OCI-LY3 (cell line): ENCODE measurements at regions not wholly inside any gene's neighbourhood (a gene's known extent, or its start where the extent isn't known, plus 50 kb on each side); places are given as distances from the start of the nearest gene placed in this dataset.
"Not testable (repeated sequence)": the region's sequence is repeated elsewhere in the genome, so short reads cannot be mapped to it uniquely, and the experiment has no call there.

Source experiments
- H2AFZ ChIP-seq: fragments of 200-600, 300-600 bp; shearing (Covaris generic); 2 replicates; pipeline ENCODE4 v1.6.0; 2014; ENCODE audit warnings: antibody characterized with exemption, low read depth, low read length
- H3K27ac ChIP-seq: fragments of 200-600, 300-600 bp; sonication (generic); 2 replicates; pipeline ENCODE4 v1.5.1; 2014; ENCODE audit warnings: mild to moderate bottlenecking, low read length, moderate library complexity, mixed read lengths
- H3K27me3 ChIP-seq: fragments of 200-600, 300-600 bp; sonication (generic); 2 replicates; pipeline ENCODE4 v1.6.1; 2014; ENCODE audit warnings: low read depth, low read length, mixed read lengths
- H3K36me3 ChIP-seq: fragments of 200-600, 300-600 bp; sonication (generic); replicated peaks from 2 replicates; pipeline ENCODE3; 2014; ENCODE audit warnings: low read depth, low read length, mixed read lengths
- H3K4me1 ChIP-seq: fragments of 300-600, 200-600 bp; sonication (generic); 2 replicates; pipeline ENCODE4 v1.6.1; 2014; ENCODE audit warnings: low read length, mixed read lengths
- H3K4me2 ChIP-seq: fragments of 200-600, 300-600 bp; sonication (generic); 2 replicates; pipeline ENCODE4 v1.6.1; 2014; ENCODE audit warnings: low read length, mixed read lengths
- H3K4me3 ChIP-seq: fragments of 300-600, 200-600 bp; sonication (generic); 2 replicates; pipeline ENCODE4 v1.5.1; 2014; ENCODE audit warnings: antibody characterized with exemption, mild to moderate bottlenecking, low read length, moderate library complexity
- H3K79me2 ChIP-seq: fragments of 300-600, 200-600 bp; shearing (Covaris generic); 2 replicates; pipeline ENCODE4 v1.6.1; 2014; ENCODE audit warnings: mild to moderate bottlenecking, low read length, mixed read lengths
- H3K9ac ChIP-seq: fragments of 300-600, 200-600 bp; shearing (Covaris generic); 2 replicates; pipeline ENCODE4 v1.6.0; 2014; ENCODE audit warnings: mild to moderate bottlenecking, low read length, moderate library complexity
- H3K9me3 ChIP-seq: fragments of 200-600, 300-600 bp; shearing (Covaris generic); 2 replicates; pipeline ENCODE4 v1.6.1; 2014; ENCODE audit warnings: low read length, mixed read lengths; ENCODE audit not compliant: insufficient read depth
- H4K20me1 ChIP-seq: fragments of 200-600, 300-600 bp; sonication (generic); 2 replicates; pipeline ENCODE4 v1.6.1; 2016; ENCODE audit warnings: low read length, mixed read lengths; ENCODE audit not compliant: insufficient read depth
- EZH2phosphoT487 ChIP-seq: fragments of 200-600 bp; shearing (Covaris generic); IDR thresholded peaks from 2 replicates; pipeline ENCODE4 v1.6.1; 2018; ENCODE audit warnings: antibody characterized with exemption, mixed run types, low read depth
- TF ChIP-seq, protein P1 (sequence below): fragments of 200-600, 300-600 bp; sonication (generic); IDR thresholded peaks from 2 replicates; pipeline ENCODE4 v1.5.1; 2014; ENCODE audit warnings: antibody characterized with exemption, low read length, low read depth

DNA sequence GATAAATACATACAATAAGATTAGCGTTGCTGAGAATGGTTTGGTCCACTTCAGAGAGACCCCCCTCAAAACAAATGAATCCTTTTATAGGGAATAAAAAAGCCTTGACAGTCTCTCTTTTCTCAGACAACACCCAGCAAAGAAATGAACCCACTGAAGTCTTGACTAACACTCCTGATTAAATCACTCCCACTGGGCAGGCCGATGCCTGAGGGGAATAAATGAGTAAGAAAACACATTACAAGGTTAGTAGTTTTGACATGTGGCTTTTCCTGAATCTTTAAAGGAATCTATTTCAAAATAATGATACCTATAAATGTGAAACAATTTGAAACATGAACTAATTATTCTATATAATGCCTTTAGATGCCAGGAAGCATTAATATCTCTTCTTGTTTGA is 146.9 kb upstream of the POGK start:
- H3K36me3 ChIP-seq = no peaks in the 10 kb centered on the region
- no peak overlapping the region for H3K4me2 ChIP-seq
- no peaks in the 10 kb centered on the region for H4K20me1 ChIP-seq
- H3K79me2 ChIP-seq = no peaks in the 10 kb centered on the region
- H3K27ac ChIP-seq = no peak overlapping the region
- no peaks in the 10 kb centered on the region for H3K4me1 ChIP-seq
- no peak for TF ChIP-seq EZH2phosphoT487
- TF ChIP-seq, protein P1, sequence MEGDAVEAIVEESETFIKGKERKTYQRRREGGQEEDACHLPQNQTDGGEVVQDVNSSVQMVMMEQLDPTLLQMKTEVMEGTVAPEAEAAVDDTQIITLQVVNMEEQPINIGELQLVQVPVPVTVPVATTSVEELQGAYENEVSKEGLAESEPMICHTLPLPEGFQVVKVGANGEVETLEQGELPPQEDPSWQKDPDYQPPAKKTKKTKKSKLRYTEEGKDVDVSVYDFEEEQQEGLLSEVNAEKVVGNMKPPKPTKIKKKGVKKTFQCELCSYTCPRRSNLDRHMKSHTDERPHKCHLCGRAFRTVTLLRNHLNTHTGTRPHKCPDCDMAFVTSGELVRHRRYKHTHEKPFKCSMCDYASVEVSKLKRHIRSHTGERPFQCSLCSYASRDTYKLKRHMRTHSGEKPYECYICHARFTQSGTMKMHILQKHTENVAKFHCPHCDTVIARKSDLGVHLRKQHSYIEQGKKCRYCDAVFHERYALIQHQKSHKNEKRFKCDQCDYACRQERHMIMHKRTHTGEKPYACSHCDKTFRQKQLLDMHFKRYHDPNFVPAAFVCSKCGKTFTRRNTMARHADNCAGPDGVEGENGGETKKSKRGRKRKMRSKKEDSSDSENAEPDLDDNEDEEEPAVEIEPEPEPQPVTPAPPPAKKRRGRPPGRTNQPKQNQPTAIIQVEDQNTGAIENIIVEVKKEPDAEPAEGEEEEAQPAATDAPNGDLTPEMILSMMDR = no peak
- no peak overlapping the region for H3K4me3 ChIP-seq
- no peak overlapping the region for H2AFZ ChIP-seq
- peaks cover 14% of the 10 kb centered on the region for H3K27me3 ChIP-seq
- H3K9me3 ChIP-seq = no peaks in the 10 kb centered on the region
- H3K9ac ChIP-seq = no peak overlapping the region

DNA sequence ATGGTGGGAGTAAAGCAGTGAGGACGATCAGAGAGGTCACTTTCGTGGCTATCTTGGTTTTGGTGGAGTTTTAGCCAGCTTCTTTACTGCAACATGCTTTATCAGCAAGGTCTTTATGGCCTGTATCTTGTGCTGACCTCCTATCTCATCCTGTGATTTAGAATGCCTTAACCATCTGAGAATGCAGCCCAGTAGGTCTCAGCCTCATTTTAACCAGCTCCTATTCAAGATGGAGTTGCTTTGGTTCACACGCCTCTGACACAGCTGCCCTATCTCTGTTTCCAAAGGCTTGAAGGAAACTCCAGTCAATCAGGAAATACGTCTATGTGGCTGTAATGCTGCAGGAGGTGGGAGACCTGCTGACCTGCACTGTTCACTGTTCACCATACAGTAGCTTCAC is 146.1 kb upstream of the POGK start:
- TF ChIP-seq, protein P1 = no peak
- TF ChIP-seq EZH2phosphoT487 = no peak
- H3K4me3 ChIP-seq = no peak overlapping the region
- peaks cover 6% of the 10 kb centered on the region; the same call in 1 of the 2 replicates for H3K27me3 ChIP-seq
- H4K20me1 ChIP-seq = no peaks in the 10 kb centered on the region
- H2AFZ ChIP-seq = no peak overlapping the region
- no peaks in the 10 kb centered on the region for H3K36me3 ChIP-seq
- H3K4me2 ChIP-seq = no peak overlapping the region
- H3K4me1 ChIP-seq = no peaks in the 10 kb centered on the region
- no peak overlapping the region for H3K9ac ChIP-seq
- no peaks in the 10 kb centered on the region for H3K9me3 ChIP-seq
- no peak overlapping the region for H3K27ac ChIP-seq
- no peaks in the 10 kb centered on the region for H3K79me2 ChIP-seq

DNA sequence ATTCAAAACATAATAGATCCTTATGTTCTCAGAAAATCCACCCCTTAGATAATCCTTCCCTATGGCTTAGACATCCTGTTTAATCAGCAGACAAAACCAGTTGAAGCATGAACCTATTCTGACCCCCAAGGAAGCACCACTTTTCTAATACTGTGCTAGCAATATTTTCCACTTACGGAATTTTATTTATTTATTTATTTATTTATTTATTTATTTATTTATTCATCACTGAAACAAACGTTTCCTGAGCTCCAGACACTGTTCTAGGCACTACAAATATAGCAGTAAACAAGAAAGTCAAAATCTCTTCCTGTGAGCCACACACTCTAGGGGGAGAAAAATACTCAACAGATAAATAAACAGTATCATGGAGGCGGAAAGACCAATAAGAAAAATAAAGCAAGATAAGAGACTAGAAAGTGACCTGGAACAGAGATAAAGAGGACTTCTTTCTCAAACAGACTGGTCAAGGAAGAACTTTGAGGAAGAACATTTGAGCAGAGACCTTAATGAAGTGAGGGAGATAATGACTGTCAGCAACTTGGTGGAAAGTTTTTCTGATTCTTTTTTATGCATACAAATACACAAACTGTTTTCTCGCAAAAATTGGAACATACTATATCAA is 145.5 kb upstream of the POGK start:
- no peak overlapping the region for H3K9ac ChIP-seq
- no peaks in the 10 kb centered on the region for H3K79me2 ChIP-seq
- peaks cover under 1% of the 10 kb centered on the region for H3K27me3 ChIP-seq
- H3K4me2 ChIP-seq = no peak overlapping the region
- TF ChIP-seq, protein P1 = no peak
- no peak for TF ChIP-seq EZH2phosphoT487
- H4K20me1 ChIP-seq = no peaks in the 10 kb centered on the region
- H3K36me3 ChIP-seq = no peaks in the 10 kb centered on the region
- H3K4me1 ChIP-seq = no peaks in the 10 kb centered on the region
- H3K9me3 ChIP-seq = no peaks in the 10 kb centered on the region
- no peak overlapping the region for H3K27ac ChIP-seq
- no peak overlapping the region for H3K4me3 ChIP-seq
- H2AFZ ChIP-seq = no peak overlapping the region

GRCh38 chr1:166695115-166695514 is 144.2 kb upstream of the POGK start:
- H3K9ac ChIP-seq = no peak overlapping the region
- no peaks in the 10 kb centered on the region for H3K79me2 ChIP-seq
- H3K4me2 ChIP-seq = no peak overlapping the region
- H3K4me1 ChIP-seq = no peaks in the 10 kb centered on the region
- H2AFZ ChIP-seq = no peak overlapping the region
- TF ChIP-seq, protein P1 = no peak
- TF ChIP-seq EZH2phosphoT487 = no peak
- peaks cover 13% of the 10 kb centered on the region for H3K27me3 ChIP-seq
- no peaks in the 10 kb centered on the region for H3K36me3 ChIP-seq
- no peak overlapping the region for H3K27ac ChIP-seq
- no peak overlapping the region for H3K4me3 ChIP-seq
- H4K20me1 ChIP-seq = no peaks in the 10 kb centered on the region
- H3K9me3 ChIP-seq = no peaks in the 10 kb centered on the region

GRCh38 chr1:166695834-166696233 is 143.4 kb upstream of the POGK start:
- not testable (repeated sequence) for H3K4me1 ChIP-seq, H4K20me1 ChIP-seq, H3K9me3 ChIP-seq, H3K36me3 ChIP-seq, H3K4me2 ChIP-seq, H3K9ac ChIP-seq, H3K27ac ChIP-seq, H2AFZ ChIP-seq, H3K4me3 ChIP-seq, H3K79me2 ChIP-seq
- H3K27me3 ChIP-seq = peaks cover 15% of the 10 kb centered on the region
